H9 (cell line): ENCODE measurements at regions not wholly inside any gene's neighbourhood (a gene's known extent, or its start where the extent isn't known, plus 50 kb on each side); places are given as distances from the start of the nearest gene placed in this dataset.

Experiments used
- DNase-seq: peaks from one replicate; pipeline ENCODE4 v3.0.0-alpha.2; 2017
- H2AFZ ChIP-seq: one replicate; pipeline ENCODE4 v1.6.1; 2013; ENCODE audit warnings: mild to moderate bottlenecking, low read length, control low read depth, moderate library complexity
- H2AK5ac ChIP-seq: 2 replicates; pipeline ENCODE4 v1.6.1; 2013; ENCODE audit warnings: low read length, control low read depth, mixed read lengths; ENCODE audit not compliant: insufficient read length
- H2BK120ac ChIP-seq: one replicate; pipeline ENCODE4 v1.6.1; 2013; ENCODE audit warnings: low read depth, mild to moderate bottlenecking, low read length, control low read depth, inconsistent platforms; ENCODE audit not compliant: poor library complexity, severe bottlenecking
- H2BK12ac ChIP-seq: 2 replicates; pipeline ENCODE4 v1.6.1; 2013; ENCODE audit warnings: low read length, control low read depth, mixed read lengths, low read depth; ENCODE audit not compliant: insufficient read length
- H2BK15ac ChIP-seq: 2 replicates; pipeline ENCODE4 v1.6.1; 2013; ENCODE audit warnings: low read depth, low read length, control low read depth
- H2BK20ac ChIP-seq: one replicate; pipeline ENCODE4 v1.6.1; 2013; ENCODE audit warnings: low read depth, mild to moderate bottlenecking, low read length, control low read depth, inconsistent platforms; ENCODE audit not compliant: poor library complexity, severe bottlenecking
- H2BK5ac ChIP-seq: 2 replicates; pipeline ENCODE4 v1.6.1; 2013; ENCODE audit warnings: low read length, control low read depth, mixed read lengths; ENCODE audit not compliant: insufficient read length
- H3K14ac ChIP-seq: 2 replicates; pipeline ENCODE4 v1.6.1; 2013; ENCODE audit warnings: low read length, control low read depth; ENCODE audit not compliant: insufficient read depth
- H3K18ac ChIP-seq: 2 replicates; pipeline ENCODE4 v1.6.1; 2013; ENCODE audit warnings: low read depth, mild to moderate bottlenecking, mixed read lengths, low read length, control low read depth; ENCODE audit not compliant: insufficient read length
- H3K23ac ChIP-seq: 2 replicates; pipeline ENCODE4 v1.6.1; 2013; ENCODE audit warnings: low read length, control low read depth, mixed read lengths, low read depth; ENCODE audit not compliant: insufficient read length
- H3K23me2 ChIP-seq: 2 replicates; pipeline ENCODE4 v1.6.1; 2013; ENCODE audit warnings: low read depth, mild to moderate bottlenecking, mixed read lengths, low read length, control low read depth; ENCODE audit not compliant: insufficient read length, poor library complexity, severe bottlenecking
- H3K27ac ChIP-seq: 2 replicates; pipeline ENCODE4 v1.5.1; 2013; ENCODE audit warnings: low read length, control low read depth, mixed read lengths, low read depth; ENCODE audit not compliant: insufficient read length
- H3K27me3 ChIP-seq: 2 replicates; pipeline ENCODE4 v1.6.1; 2013; ENCODE audit warnings: low read length, control low read depth, inconsistent platforms; ENCODE audit not compliant: insufficient read depth
- H3K4ac ChIP-seq: 2 replicates; pipeline ENCODE4 v1.6.1; 2013; ENCODE audit warnings: low read depth, mild to moderate bottlenecking, control low read depth, inconsistent platforms, low read length, moderate library complexity
- H3K4me1 ChIP-seq: 2 replicates; pipeline ENCODE4 v1.6.1; 2013; ENCODE audit warnings: low read length, control low read depth, inconsistent platforms; ENCODE audit not compliant: insufficient read depth
- H3K4me2 ChIP-seq: 2 replicates; pipeline ENCODE4 v1.6.1; 2013; ENCODE audit warnings: low read length, control low read depth, mixed read lengths; ENCODE audit not compliant: insufficient read length, insufficient read depth
- H3K56ac ChIP-seq: 2 replicates; pipeline ENCODE4 v1.6.1; 2013; ENCODE audit warnings: low read depth, mild to moderate bottlenecking, mixed read lengths, low read length, control low read depth; ENCODE audit not compliant: insufficient read length
- H3K79me1 ChIP-seq: 2 replicates; pipeline ENCODE4 v1.6.1; 2013; ENCODE audit warnings: low read depth, mild to moderate bottlenecking, moderate library complexity, low read length, control low read depth, inconsistent platforms; ENCODE audit not compliant: insufficient read depth, poor library complexity, severe bottlenecking
- H3K79me2 ChIP-seq: 2 replicates; pipeline ENCODE4 v1.6.1; 2013; ENCODE audit warnings: low read length, control low read depth, inconsistent platforms; ENCODE audit not compliant: insufficient read depth
- H3K9ac ChIP-seq: 2 replicates; pipeline ENCODE4 v1.6.1; 2013; ENCODE audit warnings: low read length, control low read depth, mixed read lengths; ENCODE audit not compliant: insufficient read length; ENCODE audit errors: extremely low read depth
- H3K9me3 ChIP-seq: one replicate; pipeline ENCODE4 v1.6.1; 2013; ENCODE audit warnings: low read depth, low read length, inconsistent platforms; ENCODE audit not compliant: control insufficient read depth
- H3T11ph ChIP-seq: one replicate; pipeline ENCODE4 v1.6.1; 2013; ENCODE audit warnings: mild to moderate bottlenecking, low read length, control low read depth, inconsistent platforms
- H4K20me1 ChIP-seq: one replicate; pipeline ENCODE4 v1.6.1; 2013; ENCODE audit not compliant: control insufficient read depth, insufficient read length, insufficient read depth
- H4K5ac ChIP-seq: 2 replicates; pipeline ENCODE4 v1.6.1; 2013; ENCODE audit warnings: low read depth, mild to moderate bottlenecking, mixed read lengths, low read length, control low read depth; ENCODE audit not compliant: insufficient read length
- H4K8ac ChIP-seq: replicated peaks from 2 replicates; pipeline ENCODE4 v1.6.1; 2013; ENCODE audit warnings: low read length, control low read depth, mixed read lengths, low read depth; ENCODE audit not compliant: insufficient read length
- H4K91ac ChIP-seq: 2 replicates; pipeline ENCODE4 v1.6.1; 2013; ENCODE audit warnings: low read depth, mild to moderate bottlenecking, moderate library complexity, mixed read lengths, low read length, control low read depth; ENCODE audit not compliant: insufficient read length
- H3K27ac Mint-ChIP-seq, 3 experiments: 2 replicates in 2 of 3; 3 replicates in 1 of 3; pipeline ENCODE4 v1.8.0; 2020 to 2021; ENCODE audit warnings: mixed read lengths in 3 of 3, mild to moderate bottlenecking in 1 of 3, moderate library complexity in 1 of 3
- H3K27me3 Mint-ChIP-seq: 2 replicates; pipeline ENCODE4 v1.8.0; 2021; ENCODE audit warnings: low read depth, mild to moderate bottlenecking, moderate library complexity, mixed read lengths
- H3K36me3 Mint-ChIP-seq, 3 experiments: 2 replicates in 2 of 3; 3 replicates in 1 of 3; pipeline ENCODE4 v1.8.0; 2020 to 2021; ENCODE audit warnings: low read depth in 3 of 3, mixed read lengths in 3 of 3; ENCODE audit not compliant: insufficient read depth in 1 of 3
- H3K4me1 Mint-ChIP-seq, 2 experiments: 2 replicates each; pipeline ENCODE4 v1.8.0; 2020; ENCODE audit warnings: mixed read lengths in 2 of 2
- H3K4me3 Mint-ChIP-seq, 2 experiments: 2 replicates in 1 of 2; 3 replicates in 1 of 2; pipeline ENCODE4 v1.8.0; 2020 to 2021; ENCODE audit warnings: mild to moderate bottlenecking in 2 of 2, mixed read lengths in 2 of 2, moderate library complexity in 1 of 2
- H3K9me3 Mint-ChIP-seq, 2 experiments: 2 replicates in 1 of 2; 3 replicates in 1 of 2; pipeline ENCODE4 v1.8.0; 2020; ENCODE audit warnings: mild to moderate bottlenecking in 2 of 2, mixed read lengths in 2 of 2, moderate library complexity in 1 of 2
- CTCF ChIP-seq: fragments of 200-600 bp; sonication (generic); conservative IDR thresholded peaks from 3 replicates; pipeline ENCODE4 v1.8.0; 2021; ENCODE audit warnings: antibody characterized with exemption, mild to moderate bottlenecking
- WGBS: extraction: QIAGEN DNeasy Blood & Tissue Kit; methylation state at CpG from one replicate; pipeline ENCODE4 v1.1.7; 2013; ENCODE audit warnings: missing lambda C conversion rate, low lambda C conversion rate, mixed read lengths; ENCODE audit not compliant: insufficient read length; ENCODE audit errors: extremely low coverage; 5-methylcytosine and 5-hydroxymethylcytosine counted together

GRCh38 chr13:60931858-60932546 is 483.6 kb downstream of the PCDH20 start:
- H3K27ac ChIP-seq = no peak overlapping the region
- peaks cover 4 to 5% of the 10 kb centered on the region in 2 experiments; a peak in 2 of 4 replicates for H3K4me1 Mint-ChIP-seq
- WGBS = no CpG with 5 or more reads among the region's 4 CpGs
- H3K79me1 ChIP-seq = no peaks in the 10 kb centered on the region
- H3K14ac ChIP-seq = no peak overlapping the region
- no peak overlapping the region for H3K18ac ChIP-seq
- no peak overlapping the region for H2BK15ac ChIP-seq
- H2BK12ac ChIP-seq = no peak overlapping the region
- H3K27ac Mint-ChIP-seq = peak overlapping the region in 2 of 3 experiments; percentile 10 to 66; a peak in 1 of 7 replicates
- no peak overlapping the region for H3K4me3 Mint-ChIP-seq
- H3K9ac ChIP-seq = no peak overlapping the region
- no peak overlapping the region for H2BK120ac ChIP-seq
- H3K23ac ChIP-seq = no peak overlapping the region
- no peaks in the 10 kb centered on the region for H3K4me1 ChIP-seq
- no peak overlapping the region for H2BK5ac ChIP-seq
- no peaks in the 10 kb centered on the region for H3K36me3 Mint-ChIP-seq
- H4K5ac ChIP-seq = no peak overlapping the region
- H3K79me2 ChIP-seq = no peaks in the 10 kb centered on the region
- H2AFZ ChIP-seq = no peak overlapping the region
- no peak overlapping the region for H2AK5ac ChIP-seq
- H3K9me3 ChIP-seq = no peaks in the 10 kb centered on the region
- H3K4me2 ChIP-seq = no peak overlapping the region
- no peaks in the 10 kb centered on the region for H3K9me3 Mint-ChIP-seq
- no peaks in the 10 kb centered on the region for H3K27me3 Mint-ChIP-seq
- no peak overlapping the region for H4K91ac ChIP-seq
- TF ChIP-seq CTCF = no peak
- DNase-seq = no peak
- no peak overlapping the region for H2BK20ac ChIP-seq
- H3K56ac ChIP-seq = no peak overlapping the region
- no peaks in the 10 kb centered on the region for H4K20me1 ChIP-seq
- H3T11ph ChIP-seq = no peak overlapping the region
- H3K4ac ChIP-seq = no peak overlapping the region
- no peaks in the 10 kb centered on the region for H3K23me2 ChIP-seq
- no peak overlapping the region for H4K8ac ChIP-seq
- H3K27me3 ChIP-seq = no peaks in the 10 kb centered on the region
